Endometrium (tissue), 2 donors: ENCODE measurements at regions not wholly inside any gene's neighbourhood (a gene's known extent, or its start where the extent isn't known, plus 50 kb on each side); places are given as distances from the start of the nearest gene placed in this dataset.
"Not testable (repeated sequence)": the region's sequence is repeated elsewhere in the genome, so short reads cannot be mapped to it uniquely, and the experiment has no call there.

Source experiments
- FAIRE-seq: peaks from 2 replicates; lab custom pipeline; 2012; peaks lifted over from hg19 to GRCh38; lab: Jason Lieb, UNC
- donor health status: control.
- donor health status: control.

DNA sequence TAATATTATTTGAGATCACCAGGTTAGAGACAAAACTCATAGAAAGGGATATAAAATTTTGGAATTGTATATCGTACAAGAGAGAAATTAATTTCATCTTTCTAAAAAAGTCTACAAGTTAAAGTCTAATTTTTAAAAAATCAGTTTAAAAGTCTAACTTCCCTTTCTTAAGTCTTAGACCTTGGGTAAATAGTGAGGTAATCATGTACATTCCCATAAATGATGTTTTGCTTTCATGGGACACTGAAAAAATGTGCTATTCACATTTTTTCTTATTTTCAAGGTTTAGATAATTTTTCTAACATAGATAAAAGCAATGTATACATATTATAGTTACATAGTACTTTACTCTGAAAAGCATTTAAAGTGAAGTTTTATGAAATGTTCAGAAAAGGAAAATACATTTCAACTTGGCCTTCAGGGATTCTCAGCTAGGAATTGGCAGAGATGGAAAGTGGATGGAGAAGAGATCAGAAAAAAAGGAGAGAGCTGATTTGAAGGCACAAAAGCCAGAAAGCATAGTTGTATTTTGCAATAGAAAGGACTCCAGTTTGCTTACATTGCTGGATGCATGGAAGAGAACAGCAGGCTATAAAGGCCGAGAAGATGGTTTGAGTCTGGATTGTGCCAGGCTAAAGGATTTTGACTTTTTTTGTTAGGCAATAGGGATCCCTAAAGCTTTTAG is 194.0 kb downstream of the CASP12 start:
- no peak for FAIRE-seq

DNA sequence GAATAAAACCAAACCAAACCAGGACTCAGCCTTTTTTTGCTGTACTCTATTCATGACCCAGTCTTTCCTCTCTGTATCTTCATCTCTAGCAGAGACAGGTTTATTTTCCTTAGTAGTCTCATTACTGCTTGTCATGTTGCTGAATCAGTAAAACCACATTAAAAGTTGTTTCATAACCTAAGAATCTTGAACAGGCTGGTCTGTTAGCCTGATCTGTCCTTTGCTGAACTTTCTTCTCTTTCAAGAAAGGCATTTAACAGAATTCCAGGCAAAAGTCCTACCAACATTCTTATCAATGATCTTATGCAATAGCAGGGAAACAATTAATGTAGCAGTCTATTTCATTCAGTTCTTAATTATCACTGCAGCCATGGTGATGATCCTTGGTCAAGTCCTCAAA is 197.7 kb downstream of the CASP12 start:
- FAIRE-seq: no peak

DNA sequence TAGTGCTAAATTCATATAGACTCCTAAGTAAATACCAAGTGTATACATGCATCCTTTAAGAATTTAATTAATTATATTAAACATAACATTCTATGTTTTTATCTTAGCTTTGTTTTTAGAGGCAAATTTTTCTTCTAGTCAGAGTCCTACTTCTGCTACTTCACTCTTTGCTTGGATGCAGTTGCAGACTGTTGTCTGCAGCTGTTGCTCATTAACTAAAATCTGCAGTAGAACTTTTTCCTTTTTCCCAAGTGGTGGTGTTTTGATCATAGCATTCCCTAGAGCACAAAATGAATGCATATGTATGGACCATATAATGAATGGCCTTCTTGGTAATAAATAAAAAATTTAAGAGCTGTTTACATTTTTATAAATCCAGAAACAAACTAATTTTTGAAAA is 198.3 kb downstream of the CASP12 start:
- FAIRE-seq: no peak

DNA sequence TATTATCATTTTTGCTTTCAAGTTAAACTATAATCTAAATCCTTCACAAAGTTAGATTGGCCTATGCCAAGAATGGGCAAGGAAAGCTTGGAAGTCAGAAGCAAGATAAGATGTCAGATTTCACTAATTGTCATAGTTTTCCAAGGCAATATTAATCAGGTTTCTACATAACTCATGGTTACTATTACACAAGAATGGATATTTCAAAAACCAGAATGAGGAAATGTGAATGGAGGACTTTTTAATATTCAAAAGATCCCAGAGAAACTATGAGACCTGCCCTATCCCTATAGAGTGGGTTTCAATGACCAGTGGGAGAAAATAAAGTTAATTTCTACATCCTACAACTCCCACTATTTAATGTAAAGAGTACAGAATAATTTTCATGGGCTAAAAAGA is 203.2 kb downstream of the CASP12 start:
- FAIRE-seq: no peak

DNA sequence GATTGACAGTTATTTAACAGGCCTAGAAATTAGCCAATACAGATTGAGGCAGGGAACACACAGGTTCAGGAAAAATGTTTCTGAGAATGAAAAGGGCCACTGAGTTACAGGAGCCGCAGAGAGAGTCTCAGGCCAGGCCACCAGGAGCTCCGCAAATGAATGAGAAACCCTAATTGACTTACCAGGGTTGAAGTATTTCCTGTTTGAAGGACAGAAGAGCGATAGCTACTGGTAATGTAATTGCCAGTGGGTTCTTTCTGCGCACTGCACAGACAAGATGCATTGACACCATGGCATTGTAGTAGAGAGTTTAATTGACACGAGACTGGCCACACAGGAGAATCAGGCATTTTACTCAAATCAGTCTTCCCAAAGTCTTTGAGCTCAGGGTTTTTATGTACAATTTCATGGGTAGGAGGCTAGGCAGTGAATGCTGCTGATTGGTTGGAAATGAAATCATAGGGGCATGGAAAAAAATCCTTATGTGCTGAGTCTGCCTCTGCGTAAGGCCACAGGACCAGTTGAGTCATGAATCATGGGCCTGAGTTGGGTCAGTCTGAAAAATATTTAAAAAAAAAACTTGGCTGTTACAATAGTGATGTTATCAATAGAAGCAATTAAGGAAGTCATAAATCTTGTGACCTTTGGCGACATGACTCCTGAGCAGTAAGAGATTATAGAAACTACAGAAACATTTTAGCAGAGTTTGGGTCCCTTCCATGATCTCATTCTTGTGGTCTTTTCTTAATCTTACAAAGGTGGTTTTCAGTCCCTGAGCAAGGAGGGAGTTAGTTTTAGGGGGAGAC is 203.8 kb downstream of the CASP12 start:
- no peak for FAIRE-seq

DNA sequence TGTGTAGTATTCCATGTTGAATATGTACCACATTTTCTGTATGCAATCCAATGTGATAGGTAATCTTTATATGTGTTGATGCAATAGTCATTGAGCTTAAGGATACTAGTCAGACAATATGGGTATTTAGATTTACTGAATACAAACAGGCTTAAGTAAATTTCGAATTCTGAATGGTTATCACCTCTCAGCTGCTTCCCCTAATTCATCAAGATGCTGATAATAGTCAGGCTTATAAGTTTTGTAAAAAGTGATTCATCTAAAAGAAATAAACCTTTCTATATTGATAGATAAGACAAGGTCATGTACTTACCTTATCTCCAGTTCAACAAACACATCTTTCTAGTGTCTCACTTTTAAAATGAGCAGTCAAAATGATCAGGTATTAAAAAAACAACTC is 205.5 kb downstream of the CASP12 start:
- no peak for FAIRE-seq

DNA sequence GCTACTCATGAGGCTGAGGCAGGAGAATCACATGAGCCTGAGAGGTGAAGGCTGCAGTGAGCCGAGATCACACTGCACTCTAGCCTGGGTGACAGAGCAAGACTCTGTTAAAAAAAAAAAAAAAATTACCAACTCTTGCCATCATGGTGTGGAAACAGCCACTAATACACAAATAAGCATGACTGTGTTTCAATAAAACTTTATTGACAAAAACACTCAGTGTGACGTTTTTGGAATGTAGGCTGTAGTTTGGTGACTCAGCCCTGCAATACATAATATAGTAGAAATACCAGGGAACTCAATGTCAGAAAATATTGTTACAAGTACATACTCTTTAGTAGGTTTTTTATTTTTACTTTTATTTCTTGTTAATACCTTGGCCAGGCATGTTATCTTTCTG is 207.1 kb downstream of the CASP12 start:
- FAIRE-seq: no peak

DNA sequence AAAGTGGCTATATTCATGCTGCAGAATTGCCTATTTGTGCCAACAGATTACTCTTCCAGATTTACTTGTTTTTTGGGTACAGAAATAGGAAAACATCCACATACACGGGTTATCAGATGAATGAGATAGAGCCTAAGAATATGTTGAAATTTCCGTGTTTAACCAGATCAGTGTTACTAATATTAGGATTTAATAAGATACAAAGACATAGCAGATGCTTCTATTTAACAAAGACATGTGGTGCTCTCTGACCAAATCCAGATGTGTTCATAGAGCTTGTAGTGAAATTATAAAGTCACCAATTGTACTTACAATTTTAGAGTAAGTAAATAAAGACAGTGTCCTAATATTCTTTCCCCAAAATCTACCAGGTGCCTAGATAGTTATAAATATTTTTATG is 208.0 kb downstream of the CASP12 start:
- peak; percentile 76 for FAIRE-seq

DNA sequence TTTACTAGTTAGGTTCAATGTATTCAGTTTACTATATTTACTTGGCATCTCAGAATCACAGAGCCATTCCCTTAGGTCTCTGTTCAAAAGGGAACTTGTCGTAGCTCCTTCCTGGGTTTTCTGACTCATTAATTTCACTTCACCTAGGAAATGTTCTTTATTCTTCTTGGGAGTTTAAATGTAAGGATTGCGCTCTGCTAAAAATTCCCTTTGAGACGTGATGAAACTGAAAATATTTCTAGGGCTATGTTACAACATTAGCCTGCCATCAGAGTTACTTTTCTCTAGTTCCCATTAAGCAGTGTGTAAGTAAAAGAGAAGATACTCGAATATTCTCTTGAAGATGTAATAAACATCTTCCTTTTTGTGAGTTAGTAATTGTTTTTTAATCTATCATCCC is 209.5 kb downstream of the CASP12 start:
- FAIRE-seq: no peak

DNA sequence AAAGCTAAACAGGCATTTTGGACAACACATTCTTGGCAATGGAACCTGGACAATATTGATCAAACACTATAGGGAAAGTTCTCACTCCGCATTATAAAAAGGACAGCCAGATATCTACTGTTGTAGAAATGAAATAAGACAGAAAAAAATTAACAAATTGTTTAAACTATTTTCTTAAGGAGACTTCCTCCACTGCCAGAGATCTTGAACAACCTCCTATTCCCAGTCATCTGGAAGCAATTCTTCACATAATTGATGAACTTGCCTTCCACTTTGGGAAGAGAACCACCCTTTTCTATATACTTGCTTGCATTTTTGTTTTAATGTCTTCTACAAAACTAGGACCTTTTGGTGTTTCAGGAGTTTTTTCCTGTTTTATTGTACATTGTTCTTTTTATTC is 216.1 kb downstream of the CASP12 start:
- FAIRE-seq: no peak

DNA sequence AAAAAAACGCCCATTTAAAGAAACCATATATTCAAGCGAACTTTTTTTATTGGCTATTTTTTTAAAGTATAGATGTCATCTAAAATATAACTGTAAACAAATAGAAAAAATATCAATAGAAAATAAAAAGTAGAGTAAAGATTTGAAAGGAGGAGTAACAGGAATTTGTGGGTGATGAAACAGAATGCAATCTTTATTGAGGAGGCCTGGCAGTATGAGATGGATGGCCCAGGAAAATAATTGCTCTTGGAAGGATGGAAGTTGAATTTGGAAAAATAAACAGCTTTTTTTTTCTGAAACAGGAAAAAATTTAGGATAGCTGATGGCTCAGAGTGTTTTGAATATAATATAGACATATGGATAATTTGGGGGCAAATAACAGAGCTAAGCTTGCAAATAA is 219.0 kb downstream of the CASP12 start:
- no peak for FAIRE-seq

DNA sequence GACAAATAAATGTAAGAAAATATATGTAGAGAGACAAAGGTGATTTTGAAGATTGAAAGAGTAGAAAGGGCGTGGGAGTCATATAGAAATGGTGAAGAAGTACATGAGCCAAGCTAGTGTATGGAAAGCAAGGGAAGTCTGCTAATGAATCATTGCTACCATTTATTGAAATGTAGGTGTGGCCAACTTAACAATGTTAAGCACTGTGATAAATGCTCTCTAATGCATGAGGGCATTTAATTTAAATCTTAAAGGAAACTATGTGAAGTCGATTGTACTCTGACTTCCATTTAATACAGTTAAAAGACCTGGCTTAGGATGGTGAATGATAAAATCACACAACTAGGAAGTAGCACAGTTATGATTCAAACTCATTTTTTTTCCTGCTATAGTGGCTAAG is 219.9 kb downstream of the CASP12 start:
- no peak for FAIRE-seq

DNA sequence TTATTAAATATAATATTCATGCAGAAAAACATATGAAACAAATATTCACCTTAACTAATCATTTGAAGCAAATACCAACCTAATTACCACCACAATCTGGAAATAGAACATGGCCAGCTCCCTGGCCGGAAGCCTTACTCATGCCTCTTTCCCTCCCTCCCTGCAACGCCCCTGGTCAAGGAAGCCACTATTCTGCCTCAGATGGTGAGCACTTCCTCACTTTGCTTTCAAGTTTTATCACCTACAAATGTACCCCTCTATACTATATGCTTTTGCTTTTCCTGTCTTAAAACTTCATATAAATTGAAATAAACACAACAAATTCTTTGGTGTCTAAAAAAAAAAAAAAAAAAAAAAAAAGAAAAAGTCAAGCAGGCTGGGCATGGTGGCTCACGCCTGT is 221.2 kb downstream of the CASP12 start:
- not testable (repeated sequence) for FAIRE-seq

DNA sequence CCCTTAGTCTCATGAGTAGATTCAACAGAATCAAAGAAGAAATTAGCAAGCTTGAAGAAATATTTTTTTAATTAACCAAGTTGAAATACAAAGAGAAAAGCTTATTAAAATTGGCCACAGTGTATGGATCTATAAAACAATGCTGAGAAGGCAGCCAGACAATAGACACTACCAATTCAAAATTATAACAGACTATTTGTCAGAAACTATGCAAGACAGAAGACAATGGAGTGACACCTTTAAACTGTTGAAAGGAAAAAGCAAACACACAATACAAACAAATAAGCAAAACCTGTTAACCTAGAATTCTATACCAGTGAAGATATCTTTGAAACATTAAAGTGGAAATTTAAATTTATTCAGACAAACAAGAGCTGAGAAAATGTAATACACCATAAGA is 225.4 kb downstream of the CASP12 start:
- FAIRE-seq: no peak

DNA sequence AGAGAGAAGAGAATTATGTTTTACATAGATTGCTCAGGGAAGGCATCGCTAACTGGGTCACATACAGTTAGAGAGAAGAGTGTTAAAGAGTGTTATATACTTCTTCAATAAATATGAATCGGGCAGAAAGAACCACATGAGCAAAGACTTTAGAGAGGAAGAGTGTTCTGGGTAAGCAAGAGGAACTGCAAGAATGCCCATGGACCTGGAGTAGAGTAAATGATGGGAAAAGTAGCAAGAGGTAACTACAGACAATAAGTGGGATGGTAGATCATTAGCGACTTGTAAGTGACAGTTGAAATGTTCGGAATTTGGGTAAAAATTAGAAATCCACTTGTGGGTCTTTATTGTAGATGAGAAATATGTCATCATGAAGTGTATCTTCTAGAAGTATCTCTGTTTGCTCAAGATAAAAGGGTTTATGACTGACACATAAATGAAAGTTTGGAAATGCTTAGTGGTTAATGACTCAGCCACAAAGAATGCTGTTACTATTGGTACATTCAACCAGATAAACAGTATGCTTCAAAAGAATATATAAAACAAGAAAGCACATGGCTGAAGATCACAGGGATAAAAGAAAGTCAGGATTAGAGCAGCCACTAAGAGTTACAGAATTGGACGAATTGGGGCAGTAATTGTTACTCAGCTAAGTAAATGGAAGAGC is 229.3 kb downstream of the CASP12 start:
- FAIRE-seq: peak; percentile 15

DNA sequence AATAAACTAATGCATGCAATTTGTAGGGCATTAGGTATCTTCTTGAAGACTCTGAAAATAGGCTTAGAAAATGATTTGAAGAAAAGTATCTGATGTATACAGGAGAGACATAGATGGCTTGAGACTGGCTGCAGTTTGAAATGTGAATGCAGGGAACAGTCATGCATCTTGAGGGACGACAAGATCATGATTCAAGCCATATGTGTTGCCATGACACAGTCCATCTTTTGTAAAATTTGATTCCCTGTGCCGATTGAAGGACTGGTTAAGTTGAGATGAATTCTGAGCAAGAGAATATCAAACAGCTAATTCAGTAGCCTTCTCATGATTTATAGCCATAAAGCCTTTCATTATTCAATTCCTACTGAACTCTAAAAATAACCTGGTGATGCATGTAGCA is 231.6 kb downstream of the CASP12 start:
- no peak for FAIRE-seq

DNA sequence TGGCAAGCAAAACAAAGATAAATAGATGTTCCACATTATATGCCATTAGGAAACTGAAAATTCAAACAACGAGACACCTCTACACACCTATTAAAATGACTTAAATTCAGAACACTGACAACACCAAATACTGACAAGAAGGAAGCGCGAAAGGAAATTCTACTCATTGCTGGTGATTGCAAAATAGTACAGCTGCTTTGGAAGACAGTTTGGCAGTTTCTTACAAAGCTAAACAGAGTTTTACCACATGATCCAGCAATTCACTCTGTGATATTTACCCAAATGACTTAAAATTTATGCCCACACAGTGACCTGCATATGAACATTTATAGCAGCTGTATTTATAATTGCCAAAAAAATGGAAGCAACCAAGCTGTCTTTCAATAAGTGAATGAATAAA is 232.6 kb downstream of the CASP12 start:
- no peak for FAIRE-seq

DNA sequence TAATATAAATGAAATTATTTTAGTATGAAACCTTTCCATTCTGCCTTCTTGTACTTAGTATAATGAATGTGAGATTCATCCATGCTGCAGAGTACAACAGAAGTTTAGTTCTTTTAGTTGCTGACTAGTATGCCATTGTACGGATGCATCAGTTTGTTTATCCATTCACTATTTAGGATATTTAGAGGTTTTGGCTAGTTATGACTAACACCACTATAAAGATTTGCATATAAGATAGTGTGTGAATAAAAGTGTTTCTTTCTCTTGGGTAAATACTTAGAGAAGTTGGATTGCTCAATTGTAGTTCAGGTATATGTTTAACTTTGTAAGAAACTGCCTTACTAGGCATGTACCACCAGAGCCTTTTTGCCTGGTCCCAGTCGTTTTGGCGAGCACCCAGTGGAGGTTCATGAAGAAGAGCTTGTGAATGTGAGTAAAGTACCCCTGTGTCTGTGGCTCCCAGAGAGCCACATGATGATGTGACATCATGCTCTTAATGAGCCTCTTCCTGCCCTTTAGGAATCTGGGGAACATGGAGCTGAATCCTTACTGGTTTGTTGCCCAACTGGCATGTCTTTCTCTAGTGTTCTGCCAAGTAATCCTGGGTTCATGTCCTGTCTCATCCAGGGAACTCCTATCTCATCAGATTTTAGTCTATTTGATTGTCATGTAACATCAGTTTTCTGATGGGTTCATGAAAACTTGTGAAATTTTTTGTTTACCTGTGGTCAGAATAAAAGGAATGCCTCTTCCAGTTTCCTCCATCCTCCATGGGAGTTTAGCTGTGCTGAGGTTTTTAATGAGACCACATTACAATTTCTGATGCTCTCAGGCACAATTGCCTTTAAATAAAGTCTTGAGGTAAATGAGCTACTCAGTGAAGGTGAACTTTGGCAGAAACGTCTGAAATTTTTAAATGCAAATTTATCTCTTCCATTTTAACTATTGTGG is 234.8 kb downstream of the CASP12 start:
- FAIRE-seq: no peak

DNA sequence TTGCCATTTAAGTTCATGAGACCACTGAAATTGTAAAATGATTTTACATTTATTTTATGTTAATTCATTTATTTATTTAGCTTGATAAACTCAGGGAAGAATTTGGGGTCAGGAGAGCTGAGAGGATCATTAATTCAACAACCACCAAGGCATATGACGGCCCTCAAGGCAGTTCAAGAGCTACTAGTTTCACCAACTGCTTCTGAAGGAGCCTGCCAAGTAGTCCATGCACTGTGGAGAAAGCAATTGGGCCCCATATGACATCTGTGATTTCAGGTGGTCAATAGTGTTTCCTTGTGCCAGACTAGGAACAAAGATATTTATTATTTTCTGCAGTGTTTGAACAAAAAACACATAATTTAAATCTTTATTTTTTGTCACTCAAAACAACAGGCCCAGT is 236.4 kb downstream of the CASP12 start:
- no peak for FAIRE-seq

DNA sequence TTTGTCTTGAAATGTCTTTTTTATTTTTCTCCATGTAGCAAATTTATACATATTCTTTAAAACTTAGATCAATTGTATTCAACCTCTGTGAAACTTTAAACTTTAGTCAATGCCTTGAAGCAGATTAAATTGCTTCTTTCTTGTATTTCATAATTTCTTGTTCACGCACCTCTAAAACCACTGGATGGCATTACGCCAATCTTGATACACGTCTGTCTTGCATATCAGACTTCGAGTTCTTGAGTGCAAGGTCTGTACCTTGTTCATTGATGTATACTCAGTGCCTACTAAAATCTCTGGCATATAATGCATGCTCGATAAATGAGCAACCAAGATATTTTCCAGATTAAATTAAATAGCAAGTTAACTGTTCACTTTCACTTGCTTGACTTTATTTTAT is 236.8 kb downstream of the CASP12 start:
- FAIRE-seq: no peak

DNA sequence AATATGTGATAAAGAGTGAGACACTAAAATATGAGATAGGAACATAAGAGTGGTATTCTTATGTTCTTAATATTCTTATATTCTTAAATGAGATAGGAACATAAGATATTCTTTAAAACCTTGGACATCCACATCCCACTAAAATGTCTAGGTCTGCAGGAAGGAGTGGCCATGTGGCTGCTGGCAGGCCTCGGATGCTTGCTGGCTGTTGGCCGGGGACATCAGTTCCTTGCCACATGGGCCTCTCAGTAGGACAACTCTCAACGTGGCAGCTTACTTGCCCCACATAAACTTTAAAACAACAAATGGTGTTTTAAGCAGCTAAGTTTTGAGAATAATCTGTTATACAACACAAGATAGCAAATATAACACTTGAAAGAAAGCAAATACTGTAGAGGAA is 240.1 kb downstream of the CASP12 start:
- no peak for FAIRE-seq

DNA sequence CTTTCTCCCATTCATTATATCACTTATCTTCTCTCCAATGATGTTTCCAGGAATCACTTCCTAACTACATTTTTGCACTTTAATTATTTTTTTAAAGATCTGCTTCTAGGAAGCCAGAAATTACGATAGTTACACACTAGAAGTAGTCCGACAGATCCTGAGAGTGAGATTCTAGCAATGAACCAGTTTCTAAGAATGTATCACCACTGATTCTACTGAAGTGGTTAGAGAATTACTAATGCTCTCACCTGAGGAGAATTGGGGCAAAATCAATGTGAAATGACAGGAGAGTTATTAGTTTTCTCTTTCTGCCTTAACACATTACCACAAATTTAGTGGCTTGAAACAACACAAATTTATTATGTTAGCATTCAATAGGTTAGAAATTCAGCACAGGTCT is 241.2 kb downstream of the CASP12 start:
- FAIRE-seq: no peak
